Spleen (tissue), 11 donors: ENCODE measurements at regions not wholly inside any gene's neighbourhood (a gene's known extent, or its start where the extent isn't known, plus 50 kb on each side); places are given as distances from the start of the nearest gene placed in this dataset.

Experiments used
- DNase-seq: peaks from one replicate; pipeline ENCODE4 v3.0.0-alpha.2; 2020
- H3K27ac ChIP-seq, 8 donors: fragments of 200-600 bp; sonication (generic) in 7 of 8; 1 replicate in 4 of 8; 2 replicates in 4 of 8; pipeline versions ENCODE4 v1.5.0 to v1.8.0; 2016 to 2021; ENCODE audit warnings: inconsistent platforms in 4 of 8, mild to moderate bottlenecking in 4 of 8, moderate library complexity in 1 of 8
- H3K27me3 ChIP-seq, 7 donors: fragments of 200-600 bp; sonication (generic) in 6 of 7; replicated peaks in 1 of 7; 1 replicate in 4 of 7; 2 replicates in 3 of 7; pipeline versions ENCODE4 v1.5.0 to v1.8.0; 2016 to 2021; ENCODE audit warnings: inconsistent platforms in 3 of 7, mild to moderate bottlenecking in 1 of 7
- H3K36me3 ChIP-seq, 6 donors: fragments of 200-600 bp; sonication (generic) in 5 of 6; 1 replicate in 4 of 6; 2 replicates in 2 of 6; pipeline versions ENCODE4 v1.5.0 to v1.8.0; 2016 to 2021; ENCODE audit warnings: inconsistent platforms in 2 of 6
- H3K4me1 ChIP-seq, 6 donors: fragments of 200-600 bp; sonication (generic) in 5 of 6; 1 replicate in 3 of 6; 2 replicates in 3 of 6; pipeline versions ENCODE4 v1.5.0 to v1.8.0; 2016 to 2021; ENCODE audit warnings: inconsistent platforms in 3 of 6
- H3K4me3 ChIP-seq, 8 donors: fragments of 200-600 bp; sonication (generic) in 7 of 8; 1 replicate in 4 of 8; 2 replicates in 4 of 8; pipeline versions ENCODE4 v1.5.0 to v1.8.0; 2016 to 2021; ENCODE audit warnings: inconsistent platforms in 4 of 8, mild to moderate bottlenecking in 4 of 8, moderate library complexity in 2 of 8
- H3K9me3 ChIP-seq, 8 donors: fragments of 200-600 bp; sonication (generic) in 7 of 8; 1 replicate in 4 of 8; 2 replicates in 4 of 8; pipeline versions ENCODE4 v1.5.0 to v1.8.0; 2016 to 2021; ENCODE audit warnings: inconsistent platforms in 4 of 8
- POLR2A ChIP-seq, 3 donors: fragments of 450-650 bp; IDR thresholded peaks; one replicate each; pipeline ENCODE4 v1.5.1; 2017; ENCODE audit warnings: antibody characterized with exemption in 3 of 3, mild to moderate bottlenecking in 1 of 3
- POLR2AphosphoS5 ChIP-seq, 3 donors: sonication (generic); formaldehyde crosslinking; IDR thresholded peaks; one replicate each; pipeline ENCODE4 v1.5.1; 2017; ENCODE audit warnings: antibody characterized with exemption in 3 of 3
- WGBS, 5 donors: extraction: QIAGEN DNeasy Blood & Tissue Kit in 3 of 5; methylation state at CpG; one replicate each; pipeline versions ENCODE4 v1.1.5 to v1.1.7; 2013 to 2018; 5-methylcytosine and 5-hydroxymethylcytosine counted together
- intact Hi-C: fragments of 100-400 bp; cut with DNase I; formaldehyde crosslinking; loops from one replicate; pipeline ENCODE4 v1.15.0; 2023; ENCODE audit warnings: low total_unique reads
- TF ChIP-seq, protein P1 (sequence below), 11 experiments: fragments of 200-600 bp in 7 of 11; fragments of 450-650 bp in 4 of 11; sonication (generic) in 4 of 11; IDR thresholded peaks in 8 of 11; conservative IDR thresholded peaks in 3 of 11; 1 replicate in 7 of 11; 2 replicates in 4 of 11; pipeline versions ENCODE4 v1.4.0 to v1.8.0; 2016 to 2021; ENCODE audit warnings: antibody characterized with exemption in 11 of 11, inconsistent platforms in 4 of 11, mild to moderate bottlenecking in 1 of 11
- donor health status: healthy with polysubstance abuse.
- donor health status: DM: no; HTN: no; CAD: no; lungs with moderate emphysema.
- donor health status: DM: no; HTN: no; CAD: no.
- donor health status: Bipolar disorder and iron deficiency.
- donor health status: healthy.
- donor health status: DM: no; HTN: no; CAD: no.
- donor health status: DM: yes; HTN: yes; CAD: no.

DNA sequence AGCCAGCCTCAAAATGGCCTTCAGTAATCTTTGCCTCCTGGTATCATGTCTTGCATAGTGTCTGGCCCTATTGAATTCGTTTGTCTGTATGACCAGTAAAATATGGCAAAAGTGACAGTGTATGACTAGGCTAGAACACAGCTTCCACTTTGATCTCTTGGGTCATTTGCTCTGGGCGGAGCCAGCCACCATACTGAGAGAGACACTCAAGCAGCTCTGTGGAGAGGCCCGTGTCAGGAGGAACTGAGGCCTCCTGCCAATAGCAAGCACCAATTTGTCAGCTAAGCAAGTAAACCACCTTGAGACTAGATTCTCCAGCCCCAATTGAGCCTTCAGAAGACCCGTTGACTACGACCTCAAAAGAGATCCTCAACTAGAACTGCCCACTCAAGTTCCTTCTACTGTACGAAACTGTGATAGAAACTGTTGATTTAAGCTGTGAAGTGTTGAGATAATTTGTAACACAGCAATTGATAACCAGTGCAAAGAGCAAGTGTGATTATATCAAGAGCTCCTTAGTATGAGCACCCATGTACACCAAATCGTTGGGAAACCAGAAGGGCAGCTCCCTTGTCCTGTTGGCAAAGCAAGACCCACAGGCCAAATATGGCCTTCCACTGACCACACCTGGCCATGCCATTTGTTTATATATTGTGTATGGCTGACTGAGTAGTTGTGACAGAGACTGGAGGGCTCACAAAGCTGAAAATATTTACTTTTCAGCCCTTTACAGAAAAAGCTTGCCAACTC, 52.7 kb upstream of the SERBP1 start:
- intact Hi-C loops, result no loop called here
- no peak for DNase-seq
- TF ChIP-seq, protein P1, sequence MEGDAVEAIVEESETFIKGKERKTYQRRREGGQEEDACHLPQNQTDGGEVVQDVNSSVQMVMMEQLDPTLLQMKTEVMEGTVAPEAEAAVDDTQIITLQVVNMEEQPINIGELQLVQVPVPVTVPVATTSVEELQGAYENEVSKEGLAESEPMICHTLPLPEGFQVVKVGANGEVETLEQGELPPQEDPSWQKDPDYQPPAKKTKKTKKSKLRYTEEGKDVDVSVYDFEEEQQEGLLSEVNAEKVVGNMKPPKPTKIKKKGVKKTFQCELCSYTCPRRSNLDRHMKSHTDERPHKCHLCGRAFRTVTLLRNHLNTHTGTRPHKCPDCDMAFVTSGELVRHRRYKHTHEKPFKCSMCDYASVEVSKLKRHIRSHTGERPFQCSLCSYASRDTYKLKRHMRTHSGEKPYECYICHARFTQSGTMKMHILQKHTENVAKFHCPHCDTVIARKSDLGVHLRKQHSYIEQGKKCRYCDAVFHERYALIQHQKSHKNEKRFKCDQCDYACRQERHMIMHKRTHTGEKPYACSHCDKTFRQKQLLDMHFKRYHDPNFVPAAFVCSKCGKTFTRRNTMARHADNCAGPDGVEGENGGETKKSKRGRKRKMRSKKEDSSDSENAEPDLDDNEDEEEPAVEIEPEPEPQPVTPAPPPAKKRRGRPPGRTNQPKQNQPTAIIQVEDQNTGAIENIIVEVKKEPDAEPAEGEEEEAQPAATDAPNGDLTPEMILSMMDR (IDR thresholded peaks at IDR 0.05 in 8 of 11, conservative IDR thresholded peaks at IDR 0.05 in 3 of 11), result no peak
- TF ChIP-seq POLR2A (IDR thresholded peaks at IDR 0.05), result no peak
- no peak for TF ChIP-seq POLR2AphosphoS5 (IDR thresholded peaks at IDR 0.05)
- Histone ChIP-seq H3K27me3 (no peaks in the 10 kb centered on the region), H3K36me3 (no peaks in the 10 kb centered on the region), H3K4me1 (no peaks in the 10 kb centered on the region), H3K4me3 (no peak overlapping the region), H3K9me3 (no peaks in the 10 kb centered on the region), H3K27ac (no peak overlapping the region)
- 79 to 93% (median 92%) methylated on average over 7 of the region's 7 CpGs for WGBS, 5 donors

DNA sequence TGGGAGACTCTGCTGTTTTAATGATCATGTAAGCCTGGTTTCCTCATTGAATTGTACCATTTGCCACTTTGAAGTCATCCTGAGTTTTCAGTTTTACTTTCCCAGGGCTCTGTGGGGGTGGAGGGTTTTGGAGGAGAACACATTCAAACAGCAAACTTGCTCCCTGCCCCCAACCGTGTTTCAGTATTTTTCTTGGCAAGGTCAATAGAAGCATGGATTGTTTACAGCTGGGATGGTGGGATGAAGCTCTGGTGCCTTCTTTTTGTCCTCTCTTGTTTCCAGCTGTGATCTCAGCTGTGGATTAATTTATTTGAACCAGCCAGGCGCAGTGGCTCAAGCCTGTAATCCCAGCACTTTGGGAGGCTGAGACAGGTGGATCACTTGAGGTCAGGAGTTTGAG, 54.3 kb upstream of the SERBP1 start:
- WGBS, 5 donors, result 56 to 85% (median 78%) methylated on average over 2 of the region's 2 CpGs
- no peaks in the 10 kb centered on the region for H3K27me3 ChIP-seq
- H3K4me3 ChIP-seq, result no peak overlapping the region
- no peak overlapping the region for H3K27ac ChIP-seq
- H3K36me3 ChIP-seq, result no peaks in the 10 kb centered on the region
- H3K4me1 ChIP-seq, result no peaks in the 10 kb centered on the region
- TF ChIP-seq, protein P1 (IDR thresholded peaks at IDR 0.05 in 8 of 11, conservative IDR thresholded peaks at IDR 0.05 in 3 of 11), result no peak
- TF ChIP-seq POLR2AphosphoS5 (IDR thresholded peaks at IDR 0.05), result no peak
- TF ChIP-seq POLR2A (IDR thresholded peaks at IDR 0.05), result no peak
- intact Hi-C loops, result no loop called here
- DNase-seq, result no peak
- no peaks in the 10 kb centered on the region for H3K9me3 ChIP-seq

DNA sequence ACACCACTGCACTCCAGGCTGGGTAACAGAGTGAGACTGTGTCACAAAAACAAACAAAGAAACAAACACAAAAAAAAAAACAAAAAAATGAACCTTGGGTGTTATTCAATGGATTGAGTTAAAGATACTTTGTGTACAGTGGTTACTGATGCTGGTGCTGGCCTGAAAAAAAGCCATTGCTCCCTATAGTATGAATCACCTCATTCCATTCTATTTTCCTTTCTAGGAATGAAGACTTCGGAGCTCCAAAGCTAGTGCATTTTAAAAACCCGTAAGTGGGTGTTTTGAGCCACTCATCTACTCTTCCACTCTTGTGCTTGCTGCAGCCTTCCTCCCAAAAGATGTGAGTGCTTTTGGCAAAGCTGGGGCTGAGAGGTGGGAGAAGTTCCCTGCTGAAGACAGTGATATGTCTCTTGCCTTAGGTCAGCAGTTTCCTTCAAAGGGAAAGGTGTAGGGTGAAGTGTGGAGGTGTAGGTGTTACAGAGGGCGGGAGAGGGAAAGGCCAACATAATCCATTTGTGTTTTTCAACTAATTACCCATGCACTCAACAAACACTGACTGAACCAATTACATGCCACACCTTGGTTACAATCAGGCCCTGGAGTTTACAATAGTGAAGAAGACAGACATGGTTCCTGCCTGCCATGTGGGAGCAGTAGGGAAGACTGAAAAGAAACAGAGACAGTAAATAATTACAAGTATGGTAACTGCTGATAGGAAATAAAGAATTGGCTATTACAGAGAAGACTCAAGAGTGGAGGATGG, 55.0 kb upstream of the SERBP1 start:
- 87 to 93% (median 92%) methylated on average over 3 of the region's 3 CpGs for WGBS, 5 donors
- intact Hi-C loops, result no loop called here
- no peak for DNase-seq
- no peak overlapping the region for H3K27ac ChIP-seq
- no peaks in the 10 kb centered on the region for H3K9me3 ChIP-seq
- no peak overlapping the region for H3K4me3 ChIP-seq
- no peaks in the 10 kb centered on the region for H3K4me1 ChIP-seq
- H3K27me3 ChIP-seq, result no peaks in the 10 kb centered on the region
- no peaks in the 10 kb centered on the region for H3K36me3 ChIP-seq
- no peak for TF ChIP-seq POLR2AphosphoS5 (IDR thresholded peaks at IDR 0.05)
- TF ChIP-seq, protein P1 (IDR thresholded peaks at IDR 0.05 in 8 of 11, conservative IDR thresholded peaks at IDR 0.05 in 3 of 11), result no peak
- TF ChIP-seq POLR2A (IDR thresholded peaks at IDR 0.05), result no peak

DNA sequence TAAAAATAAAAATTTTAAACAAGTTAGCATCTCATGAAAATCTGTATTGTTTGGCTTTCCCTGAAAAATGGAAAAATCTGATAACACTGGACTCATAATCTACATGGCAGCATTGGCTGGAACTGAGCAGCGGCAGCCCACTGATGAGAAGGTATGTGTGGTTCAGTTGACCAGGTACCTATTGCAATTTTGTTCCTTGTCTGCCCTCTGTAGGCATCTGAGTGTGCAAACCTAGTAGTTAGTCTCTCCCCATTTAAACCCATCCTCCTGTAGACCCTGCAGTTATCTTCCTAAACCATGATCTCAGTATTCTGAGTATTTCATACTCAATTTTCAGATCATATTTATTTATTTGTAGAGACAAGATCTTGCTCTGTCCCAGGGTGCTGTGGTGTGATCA, 59.4 kb upstream of the SERBP1 start:
- no peak overlapping the region for H3K27ac ChIP-seq
- WGBS, 5 donors, result 9 to 50% (median 29%) methylated on average over 1 of the region's 1 CpG
- intact Hi-C loops, result loop anchor here (10.0 kb wide), 1 partner anchor 725 kb away; no protein-coding TSS in a partner anchor

More for the DNA sequence above, 59.4 kb upstream of the SERBP1 start:
- Histone ChIP-seq H3K4me1 (no peaks in the 10 kb centered on the region), H3K4me3 (no peak overlapping the region), H3K9me3 (no peaks in the 10 kb centered on the region), H3K27me3 (no peaks in the 10 kb centered on the region), H3K36me3 (no peaks in the 10 kb centered on the region)
- TF ChIP-seq POLR2A (IDR thresholded peaks at IDR 0.05) (no peak), POLR2AphosphoS5 (IDR thresholded peaks at IDR 0.05) (no peak)
- TF ChIP-seq, protein P1 (IDR thresholded peaks at IDR 0.05 in 8 of 11, conservative IDR thresholded peaks at IDR 0.05 in 3 of 11), result peak in 1 of 11 experiments; percentile 37
- DNase-seq, result no peak
